HG03097 (cell line): ENCODE measurements at regions not wholly inside any gene's neighbourhood (a gene's known extent, or its start where the extent isn't known, plus 50 kb on each side); places are given as distances from the start of the nearest gene placed in this dataset.

Experiments
- ATAC-seq: cut with Tn5 transposase; IDR thresholded peaks from one replicate; pipeline ENCODE4 v1.9.1; 2021; ENCODE audit not compliant: unreplicated experiment, low FRiP score

GRCh38 chr9:115951977-115952376, 201.6 kb upstream of the PAPPA start:
- no peak for ATAC-seq

GRCh38 chr9:115952430-115953292, 200.9 kb upstream of the PAPPA start:
- no peak for ATAC-seq

GRCh38 chr9:115956371-115956770, 197.2 kb upstream of the PAPPA start:
- no peak for ATAC-seq

- ATAC-seq = no peak
Measured at GRCh38 chr9:115957585-115957984, 196.0 kb upstream of the PAPPA start.

GRCh38 chr9:115964710-115965347, 188.8 kb upstream of the PAPPA start:
- no peak for ATAC-seq

GRCh38 chr9:115966660-115967059, 186.9 kb upstream of the PAPPA start:
- no peak for ATAC-seq

GRCh38 chr9:115969096-115969495, 184.5 kb upstream of the PAPPA start:
- no peak for ATAC-seq

- no peak for ATAC-seq
Measured at GRCh38 chr9:115972362-115972761, 181.2 kb upstream of the PAPPA start.

GRCh38 chr9:115972843-115973595, 180.6 kb upstream of the PAPPA start:
- ATAC-seq = no peak

- ATAC-seq = no peak
Measured at GRCh38 chr9:115976781-115977180, 176.8 kb upstream of the PAPPA start.

GRCh38 chr9:115978091-115978490, 175.5 kb upstream of the PAPPA start:
- ATAC-seq = no peak

- no peak for ATAC-seq
Measured at GRCh38 chr9:115978659-115979096, 174.9 kb upstream of the PAPPA start.

- ATAC-seq = no peak
Measured at GRCh38 chr9:115980054-115980453, 173.5 kb upstream of the PAPPA start.

GRCh38 chr9:115980502-115980901, 173.1 kb upstream of the PAPPA start:
- ATAC-seq = no peak

GRCh38 chr9:115980976-115981375, 172.6 kb upstream of the PAPPA start:
- no peak for ATAC-seq

GRCh38 chr9:115983366-115983765, 170.2 kb upstream of the PAPPA start:
- ATAC-seq = no peak

GRCh38 chr9:115985657-115986056, 167.9 kb upstream of the PAPPA start:
- no peak for ATAC-seq

- ATAC-seq = no peak
Measured at GRCh38 chr9:115986508-115986907, 167.1 kb upstream of the PAPPA start.

GRCh38 chr9:115988701-115989100, 164.9 kb upstream of the PAPPA start:
- ATAC-seq = no peak

GRCh38 chr9:115989831-115990230, 163.8 kb upstream of the PAPPA start:
- ATAC-seq = no peak

GRCh38 chr9:115992834-115993233, 160.8 kb upstream of the PAPPA start:
- ATAC-seq = no peak
